Vagina (tissue), 2 donors: ENCODE measurements at regions not wholly inside any gene's neighbourhood (a gene's known extent, or its start where the extent isn't known, plus 50 kb on each side); places are given as distances from the start of the nearest gene placed in this dataset.

Experiments used
- CTCF ChIP-seq, 3 experiments: fragments of 450-650 bp in 2 of 3; fragments of 200-600 bp in 1 of 3; sonication (generic) in 1 of 3; IDR thresholded peaks; one replicate each; pipeline ENCODE4 v1.5.1; 2017 to 2019; ENCODE audit warnings: antibody characterized with exemption in 3 of 3, mild to moderate bottlenecking in 2 of 3, moderate library complexity in 2 of 3
- POLR2A ChIP-seq, 2 donors: fragments of 450-650 bp; IDR thresholded peaks; one replicate each; pipeline ENCODE4 v1.6.1; 2017; ENCODE audit warnings: antibody characterized with exemption in 2 of 2, mild to moderate bottlenecking in 2 of 2, moderate library complexity in 2 of 2
- POLR2AphosphoS5 ChIP-seq, 2 donors: sonication (generic); formaldehyde crosslinking; IDR thresholded peaks; one replicate each; pipeline ENCODE4 v1.9.0; 2017; ENCODE audit warnings: antibody characterized with exemption in 2 of 2, mild to moderate bottlenecking in 2 of 2, low read depth in 1 of 2; ENCODE audit not compliant: insufficient read depth in 1 of 2

GRCh38 chr1:187490266-187490665 is 661.5 kb downstream of the PLA2G4A start:
- TF ChIP-seq POLR2A (IDR thresholded peaks at IDR 0.05) (no peak), POLR2AphosphoS5 (IDR thresholded peaks at IDR 0.05; ENCODE audit: insufficient read depth in 1 of 2, low read depth in 1 of 2) (no peak), CTCF (IDR thresholded peaks at IDR 0.05) (no peak)
